ENCODE measurements at regions not wholly inside any gene's neighbourhood (a gene's known extent, or its start where the extent isn't known, plus 50 kb on each side); places are given as distances from the start of the nearest gene placed in this dataset.
"Not testable (repeated sequence)": the region's sequence is repeated elsewhere in the genome, so short reads cannot be mapped to it uniquely, and the experiment has no call there.

DNA sequence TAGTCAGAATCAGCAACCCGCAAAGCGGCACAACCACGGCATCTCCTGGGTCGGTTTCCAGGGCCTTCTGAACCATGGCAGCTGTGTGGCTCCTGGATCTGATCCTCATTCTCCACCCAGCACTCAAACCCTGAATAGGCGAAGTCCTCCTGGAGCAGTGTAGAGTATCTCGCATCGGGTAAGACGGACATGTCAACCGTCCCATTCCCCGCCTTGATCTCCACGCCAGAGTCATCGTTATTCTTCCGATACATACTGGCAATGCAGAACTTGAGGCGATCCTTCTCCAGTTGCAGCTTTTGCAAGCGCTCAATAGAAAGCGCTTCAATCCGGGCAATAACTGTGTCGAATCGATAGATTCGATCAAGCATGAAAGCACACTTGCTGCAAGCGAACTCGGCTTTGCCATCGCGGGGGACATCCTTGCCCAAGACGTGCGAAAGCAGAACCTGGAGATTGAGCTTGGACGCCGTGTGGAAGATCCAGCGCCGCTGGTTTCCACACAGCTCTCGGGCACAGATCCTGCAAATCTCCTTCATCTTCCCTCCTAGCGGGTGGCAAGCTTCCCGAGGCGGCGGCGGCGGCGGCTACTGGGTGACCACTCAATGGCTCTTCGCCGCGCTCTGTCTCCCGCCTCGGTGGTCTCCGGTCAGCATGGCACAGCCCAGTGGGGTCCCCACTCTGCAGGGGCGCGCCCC is 142.9 kb downstream of the NBPF8 start:
- peak; percentile 53 for DNase-seq

DNA sequence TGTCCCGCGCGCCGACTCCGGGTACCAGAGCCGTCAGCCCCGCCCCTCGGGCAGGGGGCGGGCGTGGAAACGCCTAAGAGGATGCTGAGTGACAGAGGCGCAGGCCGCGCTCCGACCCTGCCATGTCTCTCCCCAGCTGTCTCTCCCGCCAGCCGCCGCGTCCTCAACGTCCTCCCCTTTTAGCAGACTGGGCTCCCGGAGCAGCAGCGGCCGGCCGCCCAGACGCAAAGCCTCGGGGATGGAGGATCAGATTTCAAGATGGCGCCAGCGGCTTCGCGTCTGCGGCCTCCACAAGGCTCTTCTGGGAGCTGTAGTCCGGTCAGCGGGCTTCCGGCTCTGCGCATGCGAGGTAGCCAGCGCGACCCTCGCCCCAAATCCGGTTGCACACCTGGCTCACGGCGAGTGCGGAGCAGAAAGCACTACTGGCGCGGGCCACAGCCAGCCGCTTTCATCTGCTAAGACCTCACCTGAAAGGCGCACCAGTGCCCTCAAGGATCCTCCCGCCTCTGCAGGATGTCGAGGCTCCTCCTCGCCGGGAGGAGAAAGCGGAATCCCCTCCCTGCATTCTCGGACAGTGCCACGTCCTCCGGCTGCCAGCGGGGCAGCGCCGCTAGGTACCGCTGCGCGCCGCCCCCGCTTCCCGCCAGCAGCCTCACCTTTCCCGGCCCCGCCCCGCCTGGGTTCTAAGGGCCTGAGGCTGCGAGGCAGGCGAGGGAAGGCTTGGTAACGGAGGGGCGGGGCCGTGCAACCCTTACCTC is 143.6 kb downstream of the NBPF8 start:
- DNase-seq, result peak; percentile 74

DNA sequence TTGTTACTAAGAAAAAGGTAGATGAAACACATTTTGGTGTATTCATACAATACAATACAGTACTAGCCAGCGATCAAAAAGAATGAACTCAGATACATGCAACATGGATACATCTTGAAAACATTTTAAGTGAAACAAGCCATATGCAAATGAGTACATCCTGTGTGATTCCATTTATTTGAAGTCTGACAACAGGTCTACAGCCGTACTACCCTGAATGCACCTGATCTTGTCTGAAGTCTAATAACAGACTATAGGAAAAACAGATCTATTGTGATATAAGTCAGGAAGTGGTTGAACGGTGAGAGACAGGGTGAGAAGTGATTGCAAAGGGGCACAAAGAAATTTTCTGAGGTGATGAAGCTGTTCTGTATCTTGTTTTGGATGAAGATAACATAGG is 146.9 kb downstream of the NBPF8 start:
- not testable (repeated sequence) for DNase-seq

DNA sequence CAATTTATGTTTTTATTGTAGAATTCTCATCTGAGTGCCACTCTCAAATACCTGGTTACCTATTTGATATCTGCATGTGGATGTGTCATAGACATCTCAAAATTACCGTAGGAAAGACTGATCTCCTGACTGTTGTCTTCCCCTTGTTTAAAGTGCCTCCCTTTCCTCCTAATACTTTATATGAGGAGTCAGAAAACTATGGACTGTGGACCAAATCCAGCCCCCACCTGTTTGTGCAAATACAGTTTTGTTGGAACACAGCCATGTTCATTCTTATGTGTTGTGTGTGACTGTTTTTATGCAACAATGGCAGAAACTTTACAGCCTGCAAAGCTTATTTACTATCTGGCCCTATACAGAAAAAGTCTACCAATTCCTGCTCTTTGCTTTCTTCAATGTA is 150.6 kb downstream of the NBPF8 start:
- DNase-seq, result not testable (repeated sequence)

DNA sequence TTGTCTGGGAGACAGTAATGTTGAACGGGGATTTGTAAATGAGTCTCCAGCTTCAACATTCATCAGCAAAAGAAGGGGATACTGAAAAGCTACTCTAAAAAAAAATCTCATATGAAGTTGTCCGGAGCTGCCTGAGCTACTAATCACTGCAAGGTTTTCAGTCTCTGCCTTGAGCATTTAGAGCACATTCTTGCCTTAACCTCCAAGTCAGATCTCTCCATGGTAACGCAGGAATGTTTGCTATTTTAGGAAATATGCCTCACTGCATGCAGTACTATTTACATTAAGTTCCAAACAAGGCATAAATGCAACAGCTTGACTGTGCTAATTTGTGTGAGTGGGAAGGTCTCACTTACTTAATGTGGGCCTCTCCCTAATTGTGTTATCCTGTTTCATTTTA is 152.8 kb downstream of the NBPF8 start:
- not testable (repeated sequence) for DNase-seq

DNA sequence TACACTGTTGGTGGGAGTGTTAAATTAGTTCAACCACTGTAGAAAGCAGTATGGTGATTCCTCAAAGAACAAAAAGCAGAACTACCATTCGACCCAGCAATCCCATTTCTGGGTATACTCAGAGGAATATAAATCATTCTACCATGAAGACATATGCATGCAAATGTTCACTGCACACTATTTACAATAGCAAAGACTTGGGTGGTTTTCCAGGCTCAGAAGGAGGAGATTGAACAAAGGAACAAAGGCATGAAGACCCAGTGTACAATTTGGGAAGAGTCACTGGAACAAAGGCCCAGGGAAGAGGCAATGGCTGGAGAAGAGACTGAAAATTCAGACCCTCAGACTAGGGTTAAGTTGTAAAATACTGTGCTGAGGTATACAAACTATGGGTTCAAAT is 148.5 kb upstream of the NBPF26 start:
- not testable (repeated sequence) for DNase-seq

DNA sequence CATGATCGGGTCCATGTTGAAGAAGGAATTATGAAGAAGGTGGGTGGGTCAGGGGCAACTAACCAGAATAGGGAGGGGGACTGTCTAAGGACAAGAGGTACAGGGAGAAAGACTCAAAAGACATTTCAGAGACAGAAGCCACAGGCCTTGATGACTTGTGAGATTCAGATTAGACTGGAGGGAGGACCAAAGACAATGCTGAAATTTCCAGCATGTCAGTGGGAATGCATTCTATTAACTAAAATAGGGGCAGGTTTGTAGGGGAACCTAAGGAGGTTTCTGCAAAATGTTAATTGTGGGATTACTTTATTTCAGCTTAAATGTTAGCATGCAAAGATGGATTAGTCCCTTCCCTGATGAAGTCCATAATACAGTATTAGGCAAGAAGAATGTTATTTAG is 141.6 kb upstream of the NBPF26 start:
- DNase-seq, result not testable (repeated sequence)

DNA sequence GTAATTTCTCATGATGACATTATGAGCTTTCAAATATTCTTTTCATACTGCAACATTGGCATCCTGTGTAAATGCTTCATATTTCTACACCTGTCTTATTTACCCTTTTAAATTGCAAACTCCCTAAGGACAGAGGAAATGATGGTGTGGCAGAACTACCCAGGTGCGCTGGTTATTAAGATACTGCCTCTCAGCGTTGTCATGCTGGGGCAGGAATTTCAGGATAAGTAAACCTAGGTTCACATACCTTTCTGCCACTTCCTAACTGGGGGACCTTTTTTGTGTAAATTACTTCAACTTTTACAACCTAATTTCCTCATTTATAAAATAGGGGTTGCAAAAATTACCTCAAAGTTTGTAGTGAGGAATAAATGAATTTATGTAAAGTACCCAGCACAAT is 137.7 kb upstream of the NBPF26 start:
- not testable (repeated sequence) for DNase-seq

DNA sequence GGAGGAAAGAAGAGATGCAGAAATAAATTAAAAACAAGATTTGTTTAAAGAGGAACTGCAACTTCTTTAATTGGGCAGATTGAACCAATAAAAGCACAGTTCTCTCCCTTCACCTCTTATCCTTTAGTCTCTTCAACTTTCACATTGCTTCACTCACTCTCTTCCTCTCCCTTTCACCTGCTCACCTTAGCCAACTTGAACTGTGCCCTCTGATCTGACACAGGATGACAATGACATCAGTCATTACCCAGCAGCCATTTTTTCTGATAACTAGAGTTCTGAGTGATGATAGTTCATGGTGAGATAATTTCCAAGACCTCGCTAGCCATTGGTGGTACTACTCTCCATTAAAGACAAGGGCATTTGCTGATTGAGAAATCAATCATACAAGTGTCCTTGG is 134.9 kb upstream of the NBPF26 start:
- DNase-seq, result not testable (repeated sequence)

DNA sequence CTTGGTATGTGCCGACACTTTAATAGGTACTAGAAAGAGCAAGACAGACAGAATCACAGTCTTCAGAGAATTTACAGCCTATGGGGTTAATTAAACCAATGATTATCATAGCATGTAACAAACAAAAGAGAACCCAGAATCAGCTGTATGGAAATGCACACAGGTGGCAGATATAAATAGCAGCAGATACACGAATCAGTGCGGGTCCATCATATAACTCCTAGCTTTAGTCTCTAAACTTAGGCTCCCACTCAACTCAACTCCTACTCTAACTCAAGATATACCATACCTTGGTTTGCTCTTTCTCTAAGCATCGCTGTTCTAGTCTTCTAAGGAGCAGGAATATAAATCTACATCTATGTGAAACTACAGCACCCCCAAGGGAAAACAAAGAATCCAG is 132.0 kb upstream of the NBPF26 start:
- DNase-seq, result not testable (repeated sequence)

DNA sequence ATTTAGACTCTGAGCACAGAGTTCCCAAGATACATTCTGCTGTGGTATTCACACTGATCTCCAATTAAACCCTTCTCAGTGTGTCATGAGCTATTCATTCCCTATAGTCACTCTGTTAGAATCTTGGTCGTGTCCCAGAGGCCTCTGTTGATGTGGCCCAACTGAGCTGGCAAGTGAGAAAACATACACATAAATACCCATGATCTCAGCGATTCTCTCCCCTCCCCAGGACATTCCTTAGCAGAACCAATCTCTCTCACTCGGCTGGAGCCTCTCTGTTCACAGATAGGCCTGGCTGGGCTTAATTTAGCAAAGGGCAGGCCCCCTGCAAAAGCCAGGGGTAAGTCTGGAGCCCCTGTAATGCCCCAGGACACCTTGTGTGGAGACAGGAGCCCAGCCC is 130.8 kb upstream of the NBPF26 start:
- not testable (repeated sequence) for DNase-seq

DNA sequence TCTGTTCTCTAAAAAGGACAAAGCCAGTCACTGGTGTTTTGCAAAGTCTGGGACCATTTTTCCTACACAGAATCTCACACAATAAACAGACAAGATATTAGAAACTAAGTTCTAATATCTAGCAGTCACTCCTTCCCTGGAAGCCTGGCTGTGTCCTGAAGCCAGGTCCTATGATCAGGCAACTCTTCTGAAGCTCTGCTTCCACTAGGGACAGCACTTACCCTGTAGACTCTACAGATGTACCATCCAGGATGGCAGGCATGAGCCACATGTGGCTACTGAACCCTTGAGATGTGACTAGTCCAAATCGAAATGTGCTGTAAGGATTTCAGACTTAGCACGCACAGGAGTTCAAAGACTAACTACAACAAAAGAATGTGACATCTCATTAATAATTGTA is 130.1 kb upstream of the NBPF26 start:
- DNase-seq, result not testable (repeated sequence)

DNA sequence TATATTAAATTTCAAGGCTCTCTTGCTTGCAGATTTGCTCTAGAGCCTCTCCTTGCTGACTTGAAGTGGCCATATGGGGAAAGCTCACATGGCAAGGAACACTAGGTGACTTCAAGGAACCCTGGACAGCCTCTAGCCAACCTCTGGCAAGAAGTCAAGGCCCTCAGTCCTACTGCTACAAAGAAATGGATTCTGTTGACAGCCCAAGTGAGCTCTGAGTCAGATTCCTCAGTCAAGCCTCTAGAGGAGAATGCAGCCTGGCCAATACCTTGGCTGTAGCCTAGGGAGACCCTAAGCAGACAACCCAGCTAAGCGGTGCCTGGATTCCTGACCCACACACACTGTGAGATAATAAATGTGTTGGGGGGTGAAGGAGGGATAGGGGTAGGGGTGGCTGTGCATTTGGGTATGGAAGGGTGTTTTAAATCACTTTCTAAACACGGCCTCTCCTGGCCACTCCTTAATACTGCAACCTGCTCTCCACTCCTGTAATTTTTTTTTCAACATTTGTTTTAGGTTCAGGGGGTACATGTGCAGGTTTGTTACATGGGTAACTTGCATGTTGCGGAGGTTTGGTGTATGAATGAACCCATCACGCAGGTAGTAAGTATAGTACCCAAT is 125.3 kb upstream of the NBPF26 start:
- DNase-seq, result not testable (repeated sequence)

DNA sequence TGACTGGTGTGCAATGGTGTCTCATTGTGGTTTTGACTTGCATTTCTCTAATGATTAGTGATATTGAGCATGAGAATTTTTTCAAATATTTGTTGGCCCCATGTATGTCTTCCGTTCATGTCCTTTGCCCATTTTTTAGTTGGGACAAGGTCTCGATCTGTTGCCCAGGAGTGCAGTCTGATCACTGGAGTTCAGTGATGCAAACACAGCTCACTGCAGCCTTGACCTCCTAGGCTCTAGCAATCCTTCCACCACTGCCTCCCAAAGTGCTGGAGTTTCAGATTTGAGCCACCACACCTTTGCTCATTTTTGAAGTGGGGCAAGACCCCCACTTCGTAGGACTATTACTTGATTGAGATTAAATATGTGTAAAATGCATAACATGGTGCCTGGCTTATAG is 124.2 kb upstream of the NBPF26 start:
- not testable (repeated sequence) for DNase-seq

DNA sequence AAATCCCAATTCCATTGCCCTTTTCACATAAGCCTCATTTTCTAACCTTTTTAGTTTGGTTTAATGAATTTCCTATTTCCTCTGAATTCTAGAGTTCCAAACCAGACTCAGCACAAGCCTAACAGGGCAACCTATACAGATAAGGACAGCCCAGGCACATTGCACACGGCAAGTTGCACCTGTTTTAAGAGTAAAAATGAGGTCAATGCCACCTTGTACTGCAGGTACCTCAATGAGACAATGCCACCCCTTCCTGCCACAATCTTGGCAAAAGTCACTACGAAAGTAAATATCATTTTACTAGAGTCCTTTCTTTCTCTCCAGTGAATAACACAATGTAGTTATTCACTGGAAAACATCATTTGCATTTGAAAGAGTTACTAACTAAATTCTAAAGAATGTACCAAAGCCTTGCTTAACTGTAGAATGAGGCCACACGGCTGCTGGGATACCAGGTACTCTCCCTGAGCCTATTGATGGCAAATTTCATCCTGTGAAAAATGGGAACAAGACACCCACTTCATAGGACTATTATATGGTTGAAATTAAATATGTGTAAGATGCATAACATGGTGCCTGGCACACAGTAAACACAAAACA is 123.2 kb upstream of the NBPF26 start:
- not testable (repeated sequence) for DNase-seq

DNA sequence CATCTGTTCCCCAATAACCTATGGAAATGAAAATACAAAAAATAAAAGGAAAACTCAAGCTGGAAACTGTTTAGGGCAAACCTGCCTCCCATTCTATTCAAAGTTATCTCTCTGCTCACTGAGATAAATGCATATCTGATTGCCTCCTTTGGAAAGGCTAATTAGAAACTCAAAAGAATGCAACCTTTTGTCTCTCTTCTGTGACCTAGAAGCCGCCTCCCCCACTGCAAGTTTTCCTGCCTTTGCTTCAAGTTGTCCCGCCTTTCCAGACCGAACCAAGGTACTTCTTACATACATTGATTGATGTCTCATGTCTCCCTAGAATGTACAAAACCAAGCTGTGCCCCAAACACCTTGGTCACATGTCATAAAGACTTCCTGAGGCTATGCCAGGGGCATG is 115.9 kb upstream of the NBPF26 start:
- not testable (repeated sequence) for DNase-seq

DNA sequence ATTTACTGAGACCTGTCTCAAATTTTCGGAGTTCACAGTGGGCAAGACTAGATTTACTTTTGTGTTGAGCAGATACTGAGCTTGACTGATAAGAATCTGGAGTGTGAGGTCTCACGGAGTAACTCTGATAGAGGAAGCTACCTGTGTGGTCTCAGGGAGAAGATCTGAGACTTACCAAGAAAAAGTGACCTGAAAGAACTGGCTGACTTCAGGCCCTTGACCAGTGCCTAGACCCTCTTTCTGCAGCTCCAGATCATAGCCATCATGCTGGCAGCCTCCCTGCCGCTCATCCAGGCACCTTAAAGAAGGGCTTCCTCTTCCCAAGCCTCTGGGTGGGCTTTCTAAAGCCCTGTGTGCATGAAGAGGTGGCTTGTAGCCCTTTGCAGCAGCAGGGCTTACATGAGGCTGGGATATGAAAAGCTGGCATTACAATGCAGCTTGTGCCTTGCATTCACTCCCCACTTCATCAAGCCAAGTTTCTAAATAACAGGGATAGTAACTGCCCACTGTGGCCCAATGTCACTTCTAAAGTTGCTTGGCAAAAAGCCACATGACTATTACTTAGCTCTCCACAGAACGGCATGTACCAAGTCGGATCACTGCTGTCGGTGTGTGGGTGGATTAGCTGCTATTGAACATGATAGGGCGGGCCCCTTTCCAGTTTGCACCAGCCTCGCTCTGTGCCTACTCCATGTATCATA is 115.3 kb upstream of the NBPF26 start:
- DNase-seq, result not testable (repeated sequence)

DNA sequence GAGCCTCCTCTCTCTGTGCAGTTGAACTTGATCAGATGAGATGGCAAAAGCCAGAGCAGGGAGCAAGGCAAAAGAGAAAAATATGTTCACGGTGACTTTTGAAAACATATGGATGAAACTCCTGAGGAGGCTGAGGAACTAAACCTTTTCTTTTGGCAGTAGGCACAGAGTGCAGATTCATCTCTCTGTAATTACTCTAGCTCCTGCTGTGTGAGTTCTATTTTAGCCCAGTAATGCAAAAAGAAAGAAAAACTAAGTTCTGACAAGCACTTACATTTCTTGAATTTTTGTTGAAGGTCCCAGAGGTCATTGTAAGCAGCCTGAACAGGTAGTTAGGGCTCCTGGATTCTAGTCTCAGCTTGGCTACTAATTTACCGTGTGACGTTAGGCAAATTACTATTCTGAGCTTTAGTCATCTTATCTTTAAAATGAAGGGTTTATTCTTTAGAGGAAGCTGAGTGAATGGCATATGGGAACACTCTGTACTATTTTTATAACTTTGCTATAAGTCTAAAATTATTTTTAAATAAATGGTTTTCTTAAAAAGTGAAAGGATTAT is 114.7 kb upstream of the NBPF26 start:
- DNase-seq, result not testable (repeated sequence)

DNA sequence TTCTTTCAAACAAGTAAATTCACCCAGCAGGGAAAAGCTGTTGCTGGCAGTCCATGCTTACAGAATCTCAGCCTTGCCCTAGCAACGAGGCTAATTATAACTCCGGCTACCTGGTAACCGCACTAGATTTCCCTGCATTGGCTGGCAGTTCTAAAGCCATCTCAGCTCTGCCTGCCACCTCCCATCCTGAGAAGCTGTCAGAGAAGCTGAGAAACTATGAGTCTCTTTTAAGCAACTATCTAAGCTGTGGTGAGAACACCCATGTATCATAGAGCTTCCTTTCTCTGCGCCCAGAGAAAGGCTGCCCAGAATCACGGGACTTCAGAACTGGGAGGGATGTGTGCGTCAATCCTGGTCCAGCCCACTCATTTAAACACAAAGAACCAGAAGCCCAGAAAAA is 113.9 kb upstream of the NBPF26 start:
- not testable (repeated sequence) for DNase-seq

DNA sequence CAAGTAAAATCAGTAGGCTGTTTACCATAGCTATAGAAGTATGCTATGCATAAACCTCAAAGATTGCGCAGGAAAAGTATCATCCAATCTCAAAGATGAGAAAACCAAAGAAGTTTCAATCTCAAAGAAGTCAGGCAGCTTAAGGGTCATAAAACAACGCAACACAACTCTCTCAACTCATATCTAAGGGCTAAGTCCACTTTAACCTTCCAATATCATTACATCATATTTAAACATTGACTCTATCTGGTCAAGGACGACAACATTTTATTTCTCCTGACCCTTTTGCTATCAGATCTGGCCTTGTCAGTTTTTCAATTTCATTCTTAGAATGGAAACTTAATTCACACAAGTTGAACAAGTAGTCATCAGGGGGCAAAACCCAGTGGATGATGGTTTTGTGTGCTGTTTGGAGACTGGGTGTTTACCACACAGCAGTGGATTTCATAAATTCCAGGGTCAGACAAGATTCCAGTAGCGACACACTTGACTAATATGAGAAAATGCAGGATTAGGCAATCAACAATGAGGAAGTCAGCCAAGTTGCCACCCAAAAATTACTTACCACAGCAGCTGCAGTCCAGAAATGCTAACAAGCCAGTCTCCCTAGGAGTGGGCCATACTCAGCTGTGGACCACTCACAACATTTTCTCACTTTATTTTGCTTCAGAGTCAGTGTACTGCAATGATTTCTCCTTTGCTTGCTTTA is 108.7 kb upstream of the NBPF26 start:
- not testable (repeated sequence) for DNase-seq

DNA sequence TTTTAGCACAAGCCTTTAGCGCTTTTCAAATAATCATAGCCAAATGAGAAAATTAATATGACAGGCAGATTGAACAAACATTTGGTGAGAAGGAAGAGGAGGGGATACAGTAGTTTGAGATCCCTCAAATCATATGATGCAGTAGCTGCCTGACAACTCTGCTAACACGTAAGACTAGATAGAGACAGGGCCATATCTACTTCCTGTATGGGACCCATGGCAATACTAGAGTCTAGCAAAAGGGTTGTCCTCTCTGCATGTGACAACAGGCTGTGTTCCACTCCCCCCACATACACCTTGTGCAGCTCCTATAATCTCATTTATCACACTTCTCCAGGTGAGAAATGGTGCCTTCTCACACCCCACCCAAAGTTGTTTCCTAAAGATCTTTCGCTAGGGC is 106.3 kb upstream of the NBPF26 start:
- not testable (repeated sequence) for DNase-seq
